ENCODE measurements at regions not wholly inside any gene's neighbourhood (a gene's known extent, or its start where the extent isn't known, plus 50 kb on each side); places are given as distances from the start of the nearest gene placed in this dataset.

GRCh38 chr12:17695495-17695894 lies 394.5 kb downstream of the RERGL start:
- H4K20me1 ChIP-seq (ENCODE audit: insufficient read depth, low read length, poor library complexity, severe bottlenecking) = no peaks in the 10 kb centered on the region
- H3K27me3 ChIP-seq (ENCODE audit: insufficient read depth, low read length, poor library complexity, severe bottlenecking) = no peaks in the 10 kb centered on the region
- no peak overlapping the region for H2AFZ ChIP-seq (ENCODE audit: low read length)
- H3K4me1 ChIP-seq (ENCODE audit: insufficient read depth, low read length, poor library complexity, severe bottlenecking) = no peaks in the 10 kb centered on the region
- TF ChIP-seq CTCF (conservative IDR thresholded peaks at IDR 0.05; ENCODE audit: low read length) = no peak
- no peak for TF ChIP-seq EZH2phosphoT487 (IDR thresholded peaks at IDR 0.05; ENCODE audit: borderline replicate concordance)
- no peaks in the 10 kb centered on the region for H3F3A ChIP-seq (ENCODE audit: low read depth)
- H3K9me3 ChIP-seq (ENCODE audit: insufficient read depth, low read depth, low read length) = no peaks in the 10 kb centered on the region
- no peaks in the 10 kb centered on the region for H3K9me2 ChIP-seq (replicated peaks; ENCODE audit: low read depth, low read length)
- no peaks in the 10 kb centered on the region for H3K36me3 ChIP-seq (ENCODE audit: insufficient read depth, low read length)
- H3K9ac ChIP-seq (ENCODE audit: low read depth, low read length, poor library complexity, severe bottlenecking) = no peak overlapping the region
- no peaks in the 10 kb centered on the region for H3K79me2 ChIP-seq (ENCODE audit: insufficient read depth, low read length)
- no peak overlapping the region for H3K4me3 ChIP-seq (ENCODE audit: low read length, poor library complexity, severe bottlenecking)
- no peak overlapping the region for H3K4me2 ChIP-seq (ENCODE audit: low read depth, low read length, poor library complexity, severe bottlenecking)

GRCh38 chr12:17691369-17691768 lies 398.6 kb downstream of the RERGL start:
- no peaks in the 10 kb centered on the region for H3K9me2 ChIP-seq (replicated peaks; ENCODE audit: low read depth, low read length)
- H3K9me3 ChIP-seq (ENCODE audit: insufficient read depth, low read depth, low read length) = no peaks in the 10 kb centered on the region
- H3K36me3 ChIP-seq (ENCODE audit: insufficient read depth, low read length) = no peaks in the 10 kb centered on the region
- no peak overlapping the region for H3K4me3 ChIP-seq (ENCODE audit: low read length, poor library complexity, severe bottlenecking)
- H3K9ac ChIP-seq (ENCODE audit: low read depth, low read length, poor library complexity, severe bottlenecking) = no peak overlapping the region
- no peak overlapping the region for H2AFZ ChIP-seq (ENCODE audit: low read length)
- H4K20me1 ChIP-seq (ENCODE audit: insufficient read depth, low read length, poor library complexity, severe bottlenecking) = no peaks in the 10 kb centered on the region
- TF ChIP-seq CTCF (conservative IDR thresholded peaks at IDR 0.05; ENCODE audit: low read length) (no peak), EZH2phosphoT487 (IDR thresholded peaks at IDR 0.05; ENCODE audit: borderline replicate concordance) (no peak)
- H3K27me3 ChIP-seq (ENCODE audit: insufficient read depth, low read length, poor library complexity, severe bottlenecking) = no peaks in the 10 kb centered on the region
- no peaks in the 10 kb centered on the region for H3F3A ChIP-seq (ENCODE audit: low read depth)
- H3K4me1 ChIP-seq (ENCODE audit: insufficient read depth, low read length, poor library complexity, severe bottlenecking) = no peaks in the 10 kb centered on the region
- H3K4me2 ChIP-seq (ENCODE audit: low read depth, low read length, poor library complexity, severe bottlenecking) = no peak overlapping the region
- no peaks in the 10 kb centered on the region for H3K79me2 ChIP-seq (ENCODE audit: insufficient read depth, low read length)

GRCh38 chr12:17680220-17680619 lies 409.8 kb downstream of the RERGL start:
- no peaks in the 10 kb centered on the region for H3K27me3 ChIP-seq (ENCODE audit: insufficient read depth, low read length, poor library complexity, severe bottlenecking)
- no peaks in the 10 kb centered on the region for H3K4me1 ChIP-seq (ENCODE audit: insufficient read depth, low read length, poor library complexity, severe bottlenecking)
- TF ChIP-seq EZH2phosphoT487 (IDR thresholded peaks at IDR 0.05; ENCODE audit: borderline replicate concordance) (no peak), CTCF (conservative IDR thresholded peaks at IDR 0.05; ENCODE audit: low read length) (no peak)
- H3K9ac ChIP-seq (ENCODE audit: low read depth, low read length, poor library complexity, severe bottlenecking) = no peak overlapping the region
- no peaks in the 10 kb centered on the region for H3K36me3 ChIP-seq (ENCODE audit: insufficient read depth, low read length)
- no peak overlapping the region for H3K4me3 ChIP-seq (ENCODE audit: low read length, poor library complexity, severe bottlenecking)
- H3K9me3 ChIP-seq (ENCODE audit: insufficient read depth, low read depth, low read length) = no peaks in the 10 kb centered on the region
- no peaks in the 10 kb centered on the region for H4K20me1 ChIP-seq (ENCODE audit: insufficient read depth, low read length, poor library complexity, severe bottlenecking)
- H3F3A ChIP-seq (ENCODE audit: low read depth) = no peaks in the 10 kb centered on the region
- no peak overlapping the region for H3K4me2 ChIP-seq (ENCODE audit: low read depth, low read length, poor library complexity, severe bottlenecking)
- H3K9me2 ChIP-seq (replicated peaks; ENCODE audit: low read depth, low read length) = no peaks in the 10 kb centered on the region
- no peaks in the 10 kb centered on the region for H3K79me2 ChIP-seq (ENCODE audit: insufficient read depth, low read length)
- H2AFZ ChIP-seq (ENCODE audit: low read length) = no peak overlapping the region
